Lower leg skin (tissue), 4 donors: ENCODE measurements at regions not wholly inside any gene's neighbourhood (a gene's known extent, or its start where the extent isn't known, plus 50 kb on each side); places are given as distances from the start of the nearest gene placed in this dataset.

Experiments
- DNase-seq, 2 donors: peaks; one replicate each; pipeline ENCODE4 v3.0.0-alpha.2; 2019; ENCODE audit warnings: low spot score in 2 of 2
- H3K4me3 ChIP-seq: fragments of 200-600 bp; sonication (generic); 2 replicates; pipeline ENCODE4 v1.5.1; 2017; ENCODE audit warnings: mild to moderate bottlenecking, low read depth; ENCODE audit not compliant: poor library complexity, severe bottlenecking
- CTCF ChIP-seq, 3 donors: fragments of 450-650 bp; IDR thresholded peaks; one replicate each; pipeline ENCODE4 v1.5.1; 2016; ENCODE audit warnings: antibody characterized with exemption in 3 of 3, mild to moderate bottlenecking in 3 of 3, moderate library complexity in 2 of 3
- POLR2A ChIP-seq, 2 donors: fragments of 450-650 bp; IDR thresholded peaks; one replicate each; pipeline ENCODE4 v1.6.1; 2016 to 2017; ENCODE audit warnings: antibody characterized with exemption in 2 of 2, mild to moderate bottlenecking in 1 of 2, moderate library complexity in 1 of 2
- WGBS, 2 donors: methylation state at CpG; one replicate each; pipeline ENCODE4 v1.1.5; 2018; 5-methylcytosine and 5-hydroxymethylcytosine counted together
- intact Hi-C: fragments of 100-400 bp; cut with DNase I; formaldehyde crosslinking; loops from one replicate; pipeline ENCODE4 v1.15.0; 2023; ENCODE audit warnings: low total_unique reads

- TF ChIP-seq CTCF (IDR thresholded peaks at IDR 0.05) (no peak), POLR2A (IDR thresholded peaks at IDR 0.05) (no peak)
- DNase-seq = no peak
- 72 to 75% methylated on average over 6 of the region's 6 CpGs for WGBS, 2 donors
- no peak overlapping the region for H3K4me3 ChIP-seq
- intact Hi-C loops = no loop called here
Measured at GRCh38 chr7:118000480-118001202, 127.4 kb upstream of the CTTNBP2 start.

GRCh38 chr7:118003476-118003875 is 130.2 kb upstream of the CTTNBP2 start:
- intact Hi-C loops = no loop called here
- 37 to 53% methylated on average over 1 of the region's 1 CpG for WGBS, 2 donors
- TF ChIP-seq CTCF (IDR thresholded peaks at IDR 0.05) (no peak), POLR2A (IDR thresholded peaks at IDR 0.05) (no peak)
- H3K4me3 ChIP-seq = no peak overlapping the region
- no peak for DNase-seq

GRCh38 chr7:118005026-118005425 is 131.8 kb upstream of the CTTNBP2 start:
- DNase-seq = no peak
- WGBS, 2 donors = 36 to 48% methylated on average over 4 of the region's 4 CpGs
- no peak overlapping the region for H3K4me3 ChIP-seq
- TF ChIP-seq CTCF (IDR thresholded peaks at IDR 0.05) = no peak
- TF ChIP-seq POLR2A (IDR thresholded peaks at IDR 0.05) = no peak
- intact Hi-C loops = no loop called here

GRCh38 chr7:118006979-118007378 is 133.7 kb upstream of the CTTNBP2 start:
- WGBS, 2 donors = 65 to 77% methylated on average over 5 of the region's 5 CpGs
- TF ChIP-seq POLR2A (IDR thresholded peaks at IDR 0.05) = no peak
- TF ChIP-seq CTCF (IDR thresholded peaks at IDR 0.05) = no peak

GRCh38 chr7:118009419-118009818 is 136.2 kb upstream of the CTTNBP2 start:
- WGBS, 2 donors = 79 to 91% methylated on average over 2 of the region's 2 CpGs
- no peak overlapping the region for H3K4me3 ChIP-seq
- no peak for DNase-seq
- intact Hi-C loops = no loop called here
- TF ChIP-seq POLR2A (IDR thresholded peaks at IDR 0.05) (no peak), CTCF (IDR thresholded peaks at IDR 0.05) (no peak)

More at GRCh38 chr7:118006979-118007378, 133.7 kb upstream of the CTTNBP2 start:
- no peak for DNase-seq
- H3K4me3 ChIP-seq = no peak overlapping the region
- intact Hi-C loops = no loop called here

GRCh38 chr7:118011652-118012051 is 138.4 kb upstream of the CTTNBP2 start:
- DNase-seq = no peak
- TF ChIP-seq POLR2A (IDR thresholded peaks at IDR 0.05) = no peak
- TF ChIP-seq CTCF (IDR thresholded peaks at IDR 0.05) = no peak
- intact Hi-C loops = no loop called here
- no peak overlapping the region for H3K4me3 ChIP-seq
- 93 to 94% methylated on average over 3 of the region's 3 CpGs for WGBS, 2 donors
